ENCODE measurements at regions not wholly inside any gene's neighbourhood (a gene's known extent, or its start where the extent isn't known, plus 50 kb on each side); places are given as distances from the start of the nearest gene placed in this dataset.

DNA sequence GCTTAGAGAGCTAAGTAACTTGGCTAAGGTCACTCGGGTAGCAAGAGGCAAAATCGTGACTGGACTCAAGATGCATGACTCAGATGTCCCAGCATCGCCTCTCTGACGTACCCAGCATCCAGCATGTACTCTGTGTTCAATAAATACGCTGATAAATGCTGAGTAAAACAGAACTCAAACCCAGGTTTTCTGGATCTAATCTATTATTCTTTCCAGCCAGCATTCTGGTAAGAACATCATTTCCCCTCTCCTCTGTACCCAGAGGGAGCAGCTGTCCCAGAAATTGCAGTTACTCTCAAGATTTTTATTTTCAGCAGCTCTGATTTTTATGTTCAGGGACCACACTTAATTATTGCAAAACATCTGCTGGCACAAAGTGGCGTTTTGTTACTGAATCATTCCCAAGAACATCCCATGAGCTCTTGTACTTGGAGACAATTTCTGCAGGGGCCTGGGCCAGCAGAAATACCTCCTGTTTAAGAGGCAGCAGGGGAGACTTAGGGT is 249.0 kb downstream of the PRDM2 start:
- TF ChIP-seq, protein P1, sequence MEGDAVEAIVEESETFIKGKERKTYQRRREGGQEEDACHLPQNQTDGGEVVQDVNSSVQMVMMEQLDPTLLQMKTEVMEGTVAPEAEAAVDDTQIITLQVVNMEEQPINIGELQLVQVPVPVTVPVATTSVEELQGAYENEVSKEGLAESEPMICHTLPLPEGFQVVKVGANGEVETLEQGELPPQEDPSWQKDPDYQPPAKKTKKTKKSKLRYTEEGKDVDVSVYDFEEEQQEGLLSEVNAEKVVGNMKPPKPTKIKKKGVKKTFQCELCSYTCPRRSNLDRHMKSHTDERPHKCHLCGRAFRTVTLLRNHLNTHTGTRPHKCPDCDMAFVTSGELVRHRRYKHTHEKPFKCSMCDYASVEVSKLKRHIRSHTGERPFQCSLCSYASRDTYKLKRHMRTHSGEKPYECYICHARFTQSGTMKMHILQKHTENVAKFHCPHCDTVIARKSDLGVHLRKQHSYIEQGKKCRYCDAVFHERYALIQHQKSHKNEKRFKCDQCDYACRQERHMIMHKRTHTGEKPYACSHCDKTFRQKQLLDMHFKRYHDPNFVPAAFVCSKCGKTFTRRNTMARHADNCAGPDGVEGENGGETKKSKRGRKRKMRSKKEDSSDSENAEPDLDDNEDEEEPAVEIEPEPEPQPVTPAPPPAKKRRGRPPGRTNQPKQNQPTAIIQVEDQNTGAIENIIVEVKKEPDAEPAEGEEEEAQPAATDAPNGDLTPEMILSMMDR (IDR thresholded peaks at IDR 0.05; ENCODE audit: extremely low read depth in 1 of 2, insufficient read depth in 1 of 2, low read depth in 1 of 2, low read length in 2 of 2), result no peak
- TF ChIP-seq JUN (IDR thresholded peaks at IDR 0.05; ENCODE audit: borderline replicate concordance, insufficient read depth, insufficient read length, low read depth) (no peak), POLR2A (IDR thresholded peaks at IDR 0.05; ENCODE audit: low read depth, low read length) (no peak), GATA2 (IDR thresholded peaks at IDR 0.05; ENCODE audit: insufficient read depth, insufficient read length, low read depth, low read length) (no peak), EZH2 (IDR thresholded peaks at IDR 0.05; ENCODE audit: borderline replicate concordance, low read depth, low read length, severe bottlenecking) (no peak)
- TF ChIP-seq, protein P2, sequence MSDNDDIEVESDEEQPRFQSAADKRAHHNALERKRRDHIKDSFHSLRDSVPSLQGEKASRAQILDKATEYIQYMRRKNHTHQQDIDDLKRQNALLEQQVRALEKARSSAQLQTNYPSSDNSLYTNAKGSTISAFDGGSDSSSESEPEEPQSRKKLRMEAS (IDR thresholded peaks at IDR 0.05; ENCODE audit: insufficient read depth, insufficient read length), result no peak
